Sigmoid colon (tissue), 6 donors: ENCODE measurements at regions not wholly inside any gene's neighbourhood (a gene's known extent, or its start where the extent isn't known, plus 50 kb on each side); places are given as distances from the start of the nearest gene placed in this dataset.

Experiments
- DNase-seq: peaks from one replicate; pipeline ENCODE4 v3.0.0-alpha.2; 2019
- H3K27ac ChIP-seq, 4 donors: fragments of 200-600 bp; sonication (generic); one replicate each; pipeline ENCODE4 v1.5.1; 2016 to 2019; ENCODE audit warnings: mild to moderate bottlenecking in 1 of 4
- H3K27me3 ChIP-seq, 3 donors: fragments of 200-600 bp; sonication (generic); one replicate each; pipeline ENCODE4 v1.5.1; 2019; ENCODE audit warnings: mild to moderate bottlenecking in 1 of 3
- H3K36me3 ChIP-seq, 4 donors: fragments of 200-600 bp; sonication (generic); one replicate each; pipeline ENCODE4 v1.5.1; 2016 to 2019
- H3K4me1 ChIP-seq, 4 donors: fragments of 200-600 bp; sonication (generic); one replicate each; pipeline ENCODE4 v1.5.1; 2017 to 2019
- H3K4me3 ChIP-seq, 4 donors: fragments of 200-600 bp; sonication (generic); one replicate each; pipeline ENCODE4 v1.5.1; 2017 to 2019; ENCODE audit warnings: mild to moderate bottlenecking in 2 of 4, moderate library complexity in 1 of 4
- H3K9me3 ChIP-seq, 4 donors: fragments of 200-600 bp in 3 of 4; sonication (generic) in 3 of 4; one replicate each; pipeline versions ENCODE4 v1.5.1 to v1.6.1; 2013 to 2019
- CTCF ChIP-seq, 4 experiments: fragments of 450-650 bp in 3 of 4; fragments of 200-600 bp in 1 of 4; IDR thresholded peaks; one replicate each; pipeline ENCODE4 v1.5.1; 2016 to 2019; ENCODE audit warnings: antibody characterized with exemption in 4 of 4, mild to moderate bottlenecking in 3 of 4, moderate library complexity in 2 of 4
- EP300 ChIP-seq, 4 donors: sonication (generic); formaldehyde crosslinking; IDR thresholded peaks; one replicate each; pipeline ENCODE4 v1.6.1; 2017; ENCODE audit warnings: antibody characterized with exemption in 4 of 4
- POLR2A ChIP-seq, 2 donors: fragments of 450-650 bp; IDR thresholded peaks; one replicate each; pipeline ENCODE4 v1.6.1; 2016; ENCODE audit warnings: antibody characterized with exemption in 2 of 2, mild to moderate bottlenecking in 2 of 2, moderate library complexity in 2 of 2
- POLR2AphosphoS5 ChIP-seq, 4 donors: sonication (generic); formaldehyde crosslinking; IDR thresholded peaks; one replicate each; pipeline ENCODE4 v1.6.1; 2017; ENCODE audit warnings: antibody characterized with exemption in 4 of 4
- WGBS, 2 donors: extraction: QIAGEN DNeasy Blood & Tissue Kit; methylation state at CpG; one replicate each; pipeline ENCODE4 v1.1.7; 2013; 5-methylcytosine and 5-hydroxymethylcytosine counted together
- intact Hi-C: fragments of 100-400 bp; cut with DNase I; formaldehyde crosslinking; loops from one replicate; pipeline ENCODE4 v1.15.1; 2023
- donor health status: healthy with polysubstance abuse.
- donor health status: healthy.

DNA sequence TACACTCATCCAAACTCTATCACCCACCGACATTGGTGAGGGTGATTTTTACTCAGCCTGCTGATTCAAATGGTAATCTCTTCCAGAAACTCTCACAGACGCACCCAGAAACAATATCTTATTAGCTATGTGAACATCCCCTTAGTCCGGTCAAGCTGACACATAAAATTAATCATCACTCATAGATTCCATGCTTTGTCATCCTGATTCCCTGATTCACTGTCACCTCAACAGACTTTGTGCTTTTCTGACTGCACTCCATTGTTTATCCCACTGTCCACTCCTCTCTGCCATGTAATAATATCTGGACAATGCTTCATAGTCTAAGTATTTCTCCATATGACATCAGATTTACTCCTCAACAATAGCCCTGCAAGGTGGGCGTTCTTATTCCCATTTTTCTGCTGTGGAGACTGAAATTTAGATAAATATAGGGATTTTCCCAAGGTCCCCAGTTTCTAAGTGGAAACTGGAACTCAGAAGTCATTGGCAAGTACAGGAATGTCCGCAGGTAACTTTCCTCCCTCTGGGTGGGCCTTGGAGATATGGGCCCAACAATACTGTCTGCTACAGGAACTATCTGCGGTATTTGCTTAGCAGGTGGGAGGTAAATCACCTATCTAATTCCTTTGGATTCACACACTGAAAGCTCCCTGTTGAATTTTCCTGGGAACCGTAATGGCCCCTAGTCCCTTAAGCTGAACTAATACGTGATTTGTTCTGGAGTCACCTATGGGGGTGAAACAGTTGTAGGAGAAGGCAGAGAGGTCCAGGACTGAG, 228.6 kb upstream of the BCOR start:
- Histone ChIP-seq H3K9me3 (no peaks in the 10 kb centered on the region), H3K4me1 (no peaks in the 10 kb centered on the region), H3K27me3 (no peaks in the 10 kb centered on the region), H3K36me3 (no peaks in the 10 kb centered on the region), H3K4me3 (no peak overlapping the region), H3K27ac (no peak overlapping the region)
- no peak for DNase-seq
- intact Hi-C loops: no loop called here
- TF ChIP-seq POLR2AphosphoS5 (IDR thresholded peaks at IDR 0.05): no peak
- TF ChIP-seq CTCF (IDR thresholded peaks at IDR 0.05): no peak
- no peak for TF ChIP-seq EP300 (IDR thresholded peaks at IDR 0.05)
- TF ChIP-seq POLR2A (IDR thresholded peaks at IDR 0.05): no peak
- WGBS, 2 donors: 90 to 94% methylated on average over 8 of the region's 8 CpGs

GRCh38 chrX:40325161-40325560, 227.4 kb upstream of the BCOR start:
- 95% methylated on average over 11 of the region's 11 CpGs for WGBS, 2 donors
- intact Hi-C loops: no loop called here
- H3K4me3 ChIP-seq: no peak overlapping the region
- DNase-seq: no peak
- TF ChIP-seq POLR2AphosphoS5 (IDR thresholded peaks at IDR 0.05) (no peak), CTCF (IDR thresholded peaks at IDR 0.05) (no peak), POLR2A (IDR thresholded peaks at IDR 0.05) (no peak), EP300 (IDR thresholded peaks at IDR 0.05) (no peak)
- H3K27me3 ChIP-seq: no peaks in the 10 kb centered on the region
- no peaks in the 10 kb centered on the region for H3K4me1 ChIP-seq
- no peaks in the 10 kb centered on the region for H3K36me3 ChIP-seq
- H3K9me3 ChIP-seq: no peaks in the 10 kb centered on the region
- H3K27ac ChIP-seq: no peak overlapping the region

GRCh38 chrX:40323977-40324376, 226.2 kb upstream of the BCOR start:
- intact Hi-C loops: no loop called here
- H3K27me3 ChIP-seq: no peaks in the 10 kb centered on the region
- H3K9me3 ChIP-seq: no peaks in the 10 kb centered on the region
- TF ChIP-seq POLR2AphosphoS5 (IDR thresholded peaks at IDR 0.05): no peak
- TF ChIP-seq EP300 (IDR thresholded peaks at IDR 0.05): no peak
- no peak for TF ChIP-seq POLR2A (IDR thresholded peaks at IDR 0.05)
- no peak for TF ChIP-seq CTCF (IDR thresholded peaks at IDR 0.05)
- H3K4me1 ChIP-seq: no peaks in the 10 kb centered on the region
- H3K27ac ChIP-seq: no peak overlapping the region
- no peak overlapping the region for H3K4me3 ChIP-seq
- no peak for DNase-seq
- WGBS, 2 donors: 90 to 94% methylated on average over 5 of the region's 5 CpGs
- no peaks in the 10 kb centered on the region for H3K36me3 ChIP-seq

DNA sequence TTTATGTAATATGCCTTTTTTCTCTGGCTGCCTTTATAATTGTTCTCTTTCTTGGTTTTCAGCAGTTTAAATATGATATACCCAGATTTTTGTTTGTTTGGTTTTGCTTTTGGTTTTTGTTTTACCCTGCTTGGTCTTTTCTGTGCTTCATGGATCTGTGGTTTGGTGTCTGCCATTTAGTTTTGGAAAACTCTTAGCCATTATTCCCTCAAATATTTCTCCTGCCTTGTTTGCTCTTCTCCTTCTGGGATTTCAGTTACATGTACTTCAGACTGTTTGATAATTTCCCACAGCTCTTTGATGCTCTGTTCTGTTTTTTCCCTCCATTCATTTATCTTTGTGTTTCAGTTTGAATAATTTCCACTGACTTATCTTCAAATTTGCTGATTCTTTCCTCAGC, 223.1 kb upstream of the BCOR start:
- H3K36me3 ChIP-seq: no peaks in the 10 kb centered on the region
- H3K27me3 ChIP-seq: no peaks in the 10 kb centered on the region
- no peak for DNase-seq
- intact Hi-C loops: no loop called here
- no peak for TF ChIP-seq EP300 (IDR thresholded peaks at IDR 0.05)
- no peak for TF ChIP-seq CTCF (IDR thresholded peaks at IDR 0.05)
- H3K4me1 ChIP-seq: no peaks in the 10 kb centered on the region
- H3K9me3 ChIP-seq: no peaks in the 10 kb centered on the region
- no peak overlapping the region for H3K4me3 ChIP-seq
- no peak overlapping the region for H3K27ac ChIP-seq

GRCh38 chrX:40318801-40319200, 221.0 kb upstream of the BCOR start:
- DNase-seq: peak; percentile 42
- no peak overlapping the region for H3K27ac ChIP-seq
- intact Hi-C loops: no loop called here
- WGBS, 2 donors: 49 to 82% methylated on average over 4 of the region's 4 CpGs
- H3K36me3 ChIP-seq: no peaks in the 10 kb centered on the region
- no peaks in the 10 kb centered on the region for H3K9me3 ChIP-seq
- no peaks in the 10 kb centered on the region for H3K27me3 ChIP-seq
- H3K4me3 ChIP-seq: no peak overlapping the region
- TF ChIP-seq POLR2A (IDR thresholded peaks at IDR 0.05): no peak
- TF ChIP-seq POLR2AphosphoS5 (IDR thresholded peaks at IDR 0.05): no peak
- TF ChIP-seq CTCF (IDR thresholded peaks at IDR 0.05): no peak
- TF ChIP-seq EP300 (IDR thresholded peaks at IDR 0.05): no peak
- no peaks in the 10 kb centered on the region for H3K4me1 ChIP-seq
